OCI-LY7 (cell line): ENCODE measurements at regions not wholly inside any gene's neighbourhood (a gene's known extent, or its start where the extent isn't known, plus 50 kb on each side); places are given as distances from the start of the nearest gene placed in this dataset.

Source experiments
- BruUV-seq: library from RNA; stranded (reverse); fragments of 400-500 nt; replicated peaks from 2 replicates; lab custom pipeline; 2021; lab: Mats Ljungman, UMichigan
- CTCF ChIA-PET: fragments of 300-600 bp; sonication (Branson Sonifier 250); formaldehyde crosslinking; loops from one replicate; lab custom pipeline; 2022; ENCODE audit warnings: antibody characterized with exemption; ENCODE audit not compliant: unreplicated experiment; lab: Charles Lee
- POLR2A ChIA-PET: fragments of 300-600 bp; sonication (Branson Sonifier 250); formaldehyde crosslinking; loops from one replicate; lab custom pipeline; 2022; ENCODE audit warnings: antibody characterized with exemption; lab: Charles Lee
- DNase-seq: peaks from one replicate; pipeline ENCODE4 v3.0.0-alpha.2; 2015; ENCODE audit warnings: low spot score
- H2AFZ ChIP-seq: fragments of 200-600 bp; sonication (generic), shearing (Covaris generic); 2 replicates; pipeline ENCODE4 v1.6.1; 2014; ENCODE audit warnings: mild to moderate bottlenecking, antibody characterized with exemption, low read length, moderate library complexity
- H3K27ac ChIP-seq: fragments of 200-600 bp; sonication (generic); 2 replicates; pipeline ENCODE4 v1.5.1; 2014; ENCODE audit warnings: mixed run types, low read depth, mild to moderate bottlenecking, moderate library complexity, low read length, inconsistent platforms; ENCODE audit not compliant: poor library complexity, severe bottlenecking
- H3K36me3 ChIP-seq: fragments of 200-600 bp; sonication (generic); 2 replicates; pipeline ENCODE4 v1.6.1; 2014; ENCODE audit warnings: mild to moderate bottlenecking, antibody characterized with exemption, low read length, moderate library complexity, mixed read lengths; ENCODE audit not compliant: insufficient read depth
- H3K4me1 ChIP-seq: fragments of 200-600 bp; sonication (generic); 2 replicates; pipeline ENCODE4 v1.5.1; 2014; ENCODE audit warnings: mild to moderate bottlenecking, low read length; ENCODE audit not compliant: insufficient read depth, poor library complexity, severe bottlenecking
- H3K4me2 ChIP-seq: fragments of 200-600 bp; sonication (generic); 2 replicates; pipeline ENCODE4 v1.6.1; 2014; ENCODE audit warnings: mild to moderate bottlenecking, low read length
- H3K4me3 ChIP-seq: fragments of 200-600 bp; sonication (generic); 2 replicates; pipeline ENCODE4 v1.5.1; 2014; ENCODE audit warnings: mild to moderate bottlenecking, low read depth, low read length; ENCODE audit not compliant: poor library complexity, severe bottlenecking
- H3K79me2 ChIP-seq: fragments of 200-600 bp; sonication (generic); 2 replicates; pipeline ENCODE4 v1.6.1; 2016; ENCODE audit warnings: low read depth, mild to moderate bottlenecking, low read length, moderate library complexity, mixed read lengths; ENCODE audit not compliant: insufficient read depth
- H3K9me2 ChIP-seq: fragments of 200-600 bp; sonication (generic); 2 replicates; pipeline ENCODE4 v1.6.1; 2016; ENCODE audit warnings: mild to moderate bottlenecking, low read length, mixed read lengths; ENCODE audit not compliant: insufficient read depth
- H3K9me3 ChIP-seq: fragments of 200-600 bp; sonication (generic); 2 replicates; pipeline ENCODE4 v1.6.1; 2014; ENCODE audit warnings: mild to moderate bottlenecking, mixed run types, low read length, mixed read lengths
- H4K20me1 ChIP-seq: fragments of 200-600 bp; sonication (generic); 2 replicates; pipeline ENCODE4 v1.6.1; 2014; ENCODE audit warnings: mild to moderate bottlenecking, antibody characterized with exemption, low read length, moderate library complexity, mixed read lengths; ENCODE audit not compliant: insufficient read depth
- CTCF ChIP-seq: fragments of 200-600 bp; sonication (generic); conservative IDR thresholded peaks from 2 replicates; pipeline ENCODE4 v1.5.1; 2014; ENCODE audit warnings: mild to moderate bottlenecking, antibody characterized with exemption, low read length, moderate library complexity, mixed read lengths
- EZH2phosphoT487 ChIP-seq: fragments of 200-600 bp; sonication (generic); IDR thresholded peaks from 2 replicates; pipeline ENCODE4 v1.6.1; 2018; ENCODE audit warnings: low read depth, borderline replicate concordance, mild to moderate bottlenecking, mixed run types, antibody characterized with exemption, low read length, moderate library complexity, mixed read lengths
- intact Hi-C: fragments of 100-400 bp; cut with micrococcal nuclease; formaldehyde crosslinking; loops from one replicate; pipeline ENCODE4 v1.10.0; 2022; ENCODE audit not compliant: unreplicated experiment

GRCh38 chr18:46269275-46269674, 165.1 kb downstream of the HAUS1 start:
- POLR2A ChIA-PET = no interaction called here
- H4K20me1 ChIP-seq = no peaks in the 10 kb centered on the region
- no peak overlapping the region for H3K4me2 ChIP-seq
- H3K36me3 ChIP-seq = peaks cover 13% of the 10 kb centered on the region
- intact Hi-C loops = no loop called here
- no peaks in the 10 kb centered on the region for H3K9me3 ChIP-seq
- H3K27ac ChIP-seq = no peak overlapping the region
- CTCF ChIA-PET = no interaction called here
- no peak for TF ChIP-seq CTCF
- TF ChIP-seq EZH2phosphoT487 = no peak
- no peaks in the 10 kb centered on the region for H3K9me2 ChIP-seq
- no peak overlapping the region for H2AFZ ChIP-seq
- DNase-seq = no peak
- no TSS peak for BruUV-seq
- H3K4me3 ChIP-seq = no peak overlapping the region
- no peaks in the 10 kb centered on the region for H3K79me2 ChIP-seq
- peaks cover 8% of the 10 kb centered on the region for H3K4me1 ChIP-seq

- no TSS peak for BruUV-seq
- H4K20me1 ChIP-seq = no peaks in the 10 kb centered on the region
- DNase-seq = no peak
- ChIA-PET POLR2A (interaction anchor here (0.5 to 1.0 kb wide), 2 partner anchors 15 to 73 kb away, joined by 3 read pairs; no protein-coding TSS in a partner anchor), CTCF (interaction anchor here (0.5 kb wide), 1 partner anchor 122 kb away, joined by 3 read pairs; no protein-coding TSS in a partner anchor)
- no peak overlapping the region for H3K4me2 ChIP-seq
- intact Hi-C loops = no loop called here
- H3K27ac ChIP-seq = no peak overlapping the region
- no peak overlapping the region for H3K4me3 ChIP-seq
- no peaks in the 10 kb centered on the region for H3K4me1 ChIP-seq
- no peaks in the 10 kb centered on the region for H3K9me2 ChIP-seq
- no peaks in the 10 kb centered on the region for H3K79me2 ChIP-seq
- no peak overlapping the region for H2AFZ ChIP-seq
- TF ChIP-seq CTCF (no peak), EZH2phosphoT487 (no peak)
- H3K9me3 ChIP-seq = no peaks in the 10 kb centered on the region
- H3K36me3 ChIP-seq = no peaks in the 10 kb centered on the region; the same call in 1 of the 2 replicates
Measured at GRCh38 chr18:46271488-46271887, 167.3 kb downstream of the HAUS1 start.

GRCh38 chr18:46273861-46274260, 169.7 kb downstream of the HAUS1 start:
- ChIA-PET POLR2A (no interaction called here), CTCF (no interaction called here)
- H3K27ac ChIP-seq = no peak overlapping the region
- intact Hi-C loops = no loop called here
- no peaks in the 10 kb centered on the region for H3K79me2 ChIP-seq
- no peak overlapping the region for H3K4me3 ChIP-seq
- H3K4me1 ChIP-seq = no peaks in the 10 kb centered on the region
- no peak overlapping the region for H2AFZ ChIP-seq
- no peaks in the 10 kb centered on the region for H3K36me3 ChIP-seq
- no peak overlapping the region for H3K4me2 ChIP-seq
- no peaks in the 10 kb centered on the region for H4K20me1 ChIP-seq
- no peak for DNase-seq
- BruUV-seq = no TSS peak
- no peak for TF ChIP-seq EZH2phosphoT487
- TF ChIP-seq CTCF = no peak
- H3K9me2 ChIP-seq = no peaks in the 10 kb centered on the region
- no peaks in the 10 kb centered on the region for H3K9me3 ChIP-seq
